ENCODE measurements at regions not wholly inside any gene's neighbourhood (a gene's known extent, or its start where the extent isn't known, plus 50 kb on each side); places are given as distances from the start of the nearest gene placed in this dataset.

DNA sequence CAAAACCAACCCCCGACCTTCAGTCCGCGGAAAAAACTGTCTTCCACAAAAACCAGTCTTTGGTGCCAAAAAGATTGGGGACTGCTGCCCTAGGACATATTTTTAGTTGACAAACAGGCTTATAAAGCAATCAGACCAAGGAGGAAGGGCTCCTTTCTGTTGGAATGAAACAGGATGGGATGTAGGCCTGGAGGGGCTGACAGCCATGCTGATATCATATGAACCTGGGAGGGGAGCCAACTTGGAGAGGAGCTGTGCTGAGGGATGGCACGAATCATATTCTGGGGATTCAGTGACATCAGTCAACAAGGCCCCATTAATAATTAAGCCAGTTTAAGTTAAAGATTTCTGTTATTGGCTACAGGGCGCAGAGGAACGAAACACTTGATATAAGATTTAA is 225.4 kb upstream of the TSHZ2 start:
- no peak for TF ChIP-seq CTCF (IDR thresholded peaks at IDR 0.05)
- DNase-seq (ENCODE audit: low spot score), result no peak
- no peak overlapping the region for H3K27ac ChIP-seq
- H3K4me3 ChIP-seq, result no peak overlapping the region

DNA sequence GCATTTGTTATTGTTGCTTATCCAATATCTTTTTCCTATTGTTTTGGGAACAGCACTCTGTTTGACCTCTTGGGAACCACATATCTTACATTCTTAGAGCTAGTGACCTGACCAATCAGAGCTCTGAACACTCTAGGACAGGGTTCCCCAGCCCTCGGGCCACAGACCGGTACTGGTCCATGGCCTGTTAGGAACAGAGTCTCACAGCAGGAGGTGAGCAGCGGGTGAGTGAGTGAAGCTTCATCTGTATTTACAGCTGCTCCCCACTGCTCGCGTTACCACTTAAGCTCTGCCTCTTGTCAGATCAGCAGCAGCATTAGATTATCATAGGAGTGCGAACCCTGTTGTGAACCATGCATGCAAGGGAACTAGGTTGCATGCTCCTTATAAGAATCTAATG is 226.0 kb upstream of the TSHZ2 start:
- no peak for TF ChIP-seq CTCF (IDR thresholded peaks at IDR 0.05)
- H3K4me3 ChIP-seq, result no peak overlapping the region
- H3K27ac ChIP-seq, result no peak overlapping the region
- no peak for DNase-seq (ENCODE audit: low spot score)

- no peak for DNase-seq (ENCODE audit: low spot score)
- Histone ChIP-seq H3K27ac (no peak overlapping the region), H3K4me3 (no peak overlapping the region)
- no peak for TF ChIP-seq CTCF (IDR thresholded peaks at IDR 0.05)
These were observed 227.7 kb upstream of the TSHZ2 start for GRCh38 chr20:52744441-52744840.

- TF ChIP-seq CTCF (IDR thresholded peaks at IDR 0.05), result no peak
- Histone ChIP-seq H3K4me3 (no peak overlapping the region), H3K27ac (no peak overlapping the region)
- DNase-seq (ENCODE audit: low spot score), result no peak
These were observed 234.1 kb upstream of the TSHZ2 start for GRCh38 chr20:52738081-52738480.

- Histone ChIP-seq H3K4me3 (no peak overlapping the region), H3K27ac (no peak overlapping the region)
- DNase-seq (ENCODE audit: low spot score), result no peak
- TF ChIP-seq CTCF (IDR thresholded peaks at IDR 0.05), result no peak
These were observed 235.7 kb upstream of the TSHZ2 start for GRCh38 chr20:52736507-52736906.

GRCh38 chr20:52731093-52731492 is 241.1 kb upstream of the TSHZ2 start:
- DNase-seq (ENCODE audit: low spot score), result no peak
- Histone ChIP-seq H3K4me3 (no peak overlapping the region), H3K27ac (no peak overlapping the region)
- no peak for TF ChIP-seq CTCF (IDR thresholded peaks at IDR 0.05)

GRCh38 chr20:52727740-52728456 is 244.3 kb upstream of the TSHZ2 start:
- H3K27ac ChIP-seq, result no peak overlapping the region
- H3K4me3 ChIP-seq, result no peak overlapping the region
- TF ChIP-seq CTCF (IDR thresholded peaks at IDR 0.05), result no peak
- no peak for DNase-seq (ENCODE audit: low spot score)

All from coronary artery (tissue), 2 donors.